GM10248 (cell line): ENCODE measurements at regions not wholly inside any gene's neighbourhood (a gene's known extent, or its start where the extent isn't known, plus 50 kb on each side); places are given as distances from the start of the nearest gene placed in this dataset.
"Not testable (repeated sequence)": the region's sequence is repeated elsewhere in the genome, so short reads cannot be mapped to it uniquely, and the experiment has no call there.

Source experiments
- CTCF ChIA-PET: fragments of 300-600 bp; sonication (Branson Sonifier 250); formaldehyde crosslinking; extraction: SDS; loops from one replicate; lab custom pipeline; 2021; ENCODE audit warnings: antibody characterized with exemption; lab: Yijun Ruan, JAX
- POLR2A ChIA-PET: fragments of 350-650 bp; sonication (Branson Sonifier 250); formaldehyde crosslinking; extraction: SDS; loops from one replicate; lab custom pipeline; 2020; ENCODE audit warnings: antibody characterized with exemption; lab: Yijun Ruan, JAX
- DNase-seq: peaks from one replicate; pipeline ENCODE4 v3.0.0; 2012; ENCODE audit errors: extremely low spot score
- TF ChIP-seq, protein P1 (sequence below): IDR thresholded peaks from 2 replicates; pipeline ENCODE4 v1.5.1; 2012; ENCODE audit warnings: mild to moderate bottlenecking, low read depth; ENCODE audit errors: extremely low read depth, missing control alignments, control extremely low read depth

DNA sequence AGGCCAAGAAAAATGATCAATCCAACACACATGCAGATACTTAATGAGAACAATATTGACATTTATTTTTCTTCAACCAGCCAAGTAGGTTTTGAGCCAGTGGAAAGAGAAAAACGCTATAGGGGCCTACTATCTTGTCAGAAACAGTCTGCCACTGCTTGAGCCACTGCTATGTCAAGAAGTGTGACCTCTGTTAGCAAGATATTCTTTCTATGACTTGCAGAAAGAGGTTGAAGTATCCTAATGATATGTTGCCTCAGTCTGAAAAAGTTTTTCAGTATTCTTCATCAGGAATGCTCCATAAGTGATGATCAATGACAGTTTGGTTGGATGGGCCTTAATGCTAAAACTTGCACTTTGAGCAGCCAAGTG is 328.4 kb upstream of the KCND2 start:
- no peak for DNase-seq
- POLR2A ChIA-PET = no interaction called here
- CTCF ChIA-PET = no interaction called here
- TF ChIP-seq, protein P1, sequence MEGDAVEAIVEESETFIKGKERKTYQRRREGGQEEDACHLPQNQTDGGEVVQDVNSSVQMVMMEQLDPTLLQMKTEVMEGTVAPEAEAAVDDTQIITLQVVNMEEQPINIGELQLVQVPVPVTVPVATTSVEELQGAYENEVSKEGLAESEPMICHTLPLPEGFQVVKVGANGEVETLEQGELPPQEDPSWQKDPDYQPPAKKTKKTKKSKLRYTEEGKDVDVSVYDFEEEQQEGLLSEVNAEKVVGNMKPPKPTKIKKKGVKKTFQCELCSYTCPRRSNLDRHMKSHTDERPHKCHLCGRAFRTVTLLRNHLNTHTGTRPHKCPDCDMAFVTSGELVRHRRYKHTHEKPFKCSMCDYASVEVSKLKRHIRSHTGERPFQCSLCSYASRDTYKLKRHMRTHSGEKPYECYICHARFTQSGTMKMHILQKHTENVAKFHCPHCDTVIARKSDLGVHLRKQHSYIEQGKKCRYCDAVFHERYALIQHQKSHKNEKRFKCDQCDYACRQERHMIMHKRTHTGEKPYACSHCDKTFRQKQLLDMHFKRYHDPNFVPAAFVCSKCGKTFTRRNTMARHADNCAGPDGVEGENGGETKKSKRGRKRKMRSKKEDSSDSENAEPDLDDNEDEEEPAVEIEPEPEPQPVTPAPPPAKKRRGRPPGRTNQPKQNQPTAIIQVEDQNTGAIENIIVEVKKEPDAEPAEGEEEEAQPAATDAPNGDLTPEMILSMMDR = no peak

DNA sequence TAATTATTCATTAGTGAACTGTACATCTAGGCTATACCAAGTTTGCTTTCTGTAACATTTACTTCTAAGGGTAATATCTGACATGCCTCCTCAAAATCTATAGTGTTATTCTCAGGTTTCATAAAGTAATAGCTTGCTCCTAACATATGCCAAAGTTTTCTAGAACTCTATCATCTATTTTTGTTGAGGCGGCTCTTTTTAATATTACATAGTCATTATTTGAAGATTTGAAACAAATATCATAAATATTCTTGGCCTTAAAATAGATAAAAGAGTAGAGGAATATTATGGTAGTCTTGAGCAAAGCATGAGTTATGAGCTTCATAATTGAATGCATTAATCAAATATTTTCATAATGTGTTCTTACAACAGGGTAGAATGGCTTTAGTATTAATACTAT is 327.2 kb upstream of the KCND2 start:
- no peak for DNase-seq
- ChIA-PET CTCF (interaction anchor here (0.9 to 1.2 kb wide), 3 partner anchors 10 to 101 kb away, joined by 3 read pairs; no protein-coding TSS in a partner anchor), POLR2A (no interaction called here)
- TF ChIP-seq, protein P1 = no peak

DNA sequence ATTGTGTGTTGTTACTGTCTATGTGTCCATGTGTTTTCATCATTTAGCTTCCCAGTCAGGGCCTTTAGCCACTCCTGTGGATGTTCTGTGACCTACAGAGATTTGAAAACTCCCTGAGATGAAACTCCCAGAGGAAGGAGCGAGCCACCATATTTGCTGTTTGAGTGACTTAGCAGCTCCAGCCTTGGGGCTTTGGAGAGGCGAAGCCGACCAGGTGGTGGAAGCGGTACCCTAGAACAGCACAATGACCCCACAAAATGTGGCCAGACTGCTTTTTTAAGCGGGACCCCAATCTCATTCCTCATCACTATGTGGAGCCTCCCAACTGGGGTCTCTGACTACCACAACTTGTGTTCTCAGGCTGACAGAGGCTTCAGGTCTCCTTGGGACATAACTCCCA is 323.9 kb upstream of the KCND2 start:
- TF ChIP-seq, protein P1 = no peak
- POLR2A ChIA-PET = no interaction called here
- CTCF ChIA-PET = no interaction called here
- no peak for DNase-seq

DNA sequence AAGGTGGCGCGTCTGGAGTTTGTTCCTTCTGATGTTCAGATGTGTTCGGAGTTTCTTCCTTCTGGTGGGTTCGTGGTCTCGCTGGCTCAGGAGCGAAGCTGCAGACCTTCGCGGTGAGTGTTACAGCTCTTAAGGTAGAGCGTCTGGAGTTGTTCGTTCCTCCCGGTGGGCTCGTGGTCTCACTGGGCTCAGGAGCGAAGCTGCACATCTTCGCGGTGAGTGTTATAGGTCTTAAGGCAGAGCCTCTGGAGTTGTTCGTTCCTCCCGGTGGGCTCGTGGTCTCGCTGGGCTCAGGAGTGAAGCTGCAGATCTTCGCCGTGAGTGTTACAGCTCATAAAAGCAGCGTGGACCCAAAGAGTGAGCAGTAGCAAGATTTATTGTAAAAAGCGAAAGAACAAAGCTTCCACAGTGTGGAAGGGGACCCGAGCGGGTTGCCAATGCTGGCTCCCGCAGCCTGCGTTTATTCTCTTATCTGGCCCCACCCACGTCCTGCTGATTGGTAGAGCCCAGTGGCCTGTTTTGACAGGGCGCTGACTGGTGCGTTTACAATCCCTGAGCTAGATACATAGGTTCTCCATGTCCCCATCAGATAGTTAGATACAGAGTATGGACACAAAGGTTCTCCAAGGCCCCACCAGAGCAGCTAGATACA is 322.5 kb upstream of the KCND2 start:
- POLR2A ChIA-PET, CTCF ChIA-PET, DNase-seq: not testable (repeated sequence)

DNA sequence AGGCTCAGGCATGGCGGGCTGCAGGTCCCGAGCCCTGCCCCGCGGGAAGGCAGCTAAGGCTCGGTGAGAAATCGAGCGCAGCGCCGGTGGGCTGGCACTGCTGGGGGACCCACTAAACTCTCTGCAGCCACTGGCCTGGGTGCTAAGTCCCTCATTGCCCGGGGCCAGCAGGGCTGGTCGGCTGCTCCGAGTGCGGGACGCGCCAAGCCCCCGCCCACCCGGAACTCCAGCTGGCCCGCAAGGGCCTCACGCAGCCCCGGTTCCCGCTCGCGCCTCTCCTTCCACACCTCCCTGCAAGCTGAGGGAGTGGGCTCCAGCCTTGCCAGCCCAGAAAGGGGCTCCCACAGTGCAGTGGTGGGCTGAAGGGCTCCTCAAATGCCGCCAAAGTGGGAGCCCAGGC is 321.4 kb upstream of the KCND2 start:
- POLR2A ChIA-PET, DNase-seq, CTCF ChIA-PET: not testable (repeated sequence)

DNA sequence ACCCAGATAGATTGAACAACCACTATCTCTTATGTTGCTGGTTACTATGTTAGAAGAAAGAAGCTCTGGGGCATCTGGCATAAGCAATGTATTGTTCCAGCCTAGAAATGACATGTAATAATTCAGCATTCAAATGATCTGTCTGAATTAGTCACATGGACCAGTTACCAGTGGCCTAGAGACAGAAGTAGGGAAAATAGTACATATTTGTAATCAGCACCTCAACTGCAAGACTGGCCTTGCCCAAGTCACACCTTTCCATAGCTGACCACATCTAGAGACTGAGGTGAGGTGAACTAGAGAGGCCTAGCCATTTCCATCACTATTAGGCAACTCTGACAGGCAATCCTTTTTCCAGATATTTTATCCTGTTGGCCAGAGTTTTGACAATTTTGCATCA is 315.6 kb upstream of the KCND2 start:
- TF ChIP-seq, protein P1 = no peak
- ChIA-PET POLR2A (no interaction called here), CTCF (no interaction called here)
- DNase-seq = no peak

DNA sequence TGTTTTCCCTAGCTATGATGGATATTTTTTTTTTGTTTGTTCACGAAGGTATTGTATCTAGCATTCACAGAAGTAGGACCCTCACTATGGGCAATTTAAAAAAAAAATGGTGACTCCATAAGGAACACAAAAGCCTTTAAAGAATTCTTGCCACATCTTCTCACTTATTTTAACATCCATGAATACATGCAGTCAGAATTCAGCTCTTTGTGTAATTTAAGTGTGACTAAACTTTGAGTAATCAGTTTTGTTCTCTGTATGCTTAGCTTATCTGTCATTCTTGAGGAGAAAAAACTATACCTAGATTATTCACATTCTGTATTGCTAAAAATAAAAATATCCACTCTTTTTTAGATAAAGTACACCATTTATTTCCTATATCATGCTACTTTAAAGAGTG is 313.2 kb upstream of the KCND2 start:
- TF ChIP-seq, protein P1 = no peak
- no peak for DNase-seq
- CTCF ChIA-PET = interaction anchor here (1.0 kb wide), 1 partner anchor 1149 kb away, joined by 3 read pairs; no protein-coding TSS in a partner anchor

DNA sequence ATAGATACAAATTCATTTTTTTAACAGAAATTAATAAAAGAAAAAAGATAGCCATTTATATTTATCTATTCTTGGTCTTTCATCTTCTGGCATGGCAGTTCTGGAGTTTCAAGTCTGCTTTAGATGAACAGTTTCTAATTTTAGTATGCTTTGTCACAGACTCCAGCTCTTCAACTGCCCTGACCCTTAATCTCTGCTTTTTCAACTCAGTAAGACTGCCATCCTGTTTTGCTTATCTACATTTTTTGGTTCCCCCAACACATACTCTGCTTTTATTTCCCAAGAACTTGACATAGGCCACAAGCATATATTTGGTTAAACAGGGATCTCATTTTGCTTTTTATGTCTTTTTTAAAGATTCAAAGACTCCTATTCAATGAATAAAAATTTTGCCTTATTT is 309.3 kb upstream of the KCND2 start:
- TF ChIP-seq, protein P1 = no peak
- CTCF ChIA-PET = interaction anchor here (1.5 kb wide), 1 partner anchor 28 kb away, joined by 6 read pairs; no protein-coding TSS in a partner anchor
- POLR2A ChIA-PET = no interaction called here
- DNase-seq = no peak

More for the DNA sequence above, 313.2 kb upstream of the KCND2 start:
- POLR2A ChIA-PET = no interaction called here
